ENCODE measurements at regions not wholly inside any gene's neighbourhood (a gene's known extent, or its start where the extent isn't known, plus 50 kb on each side); places are given as distances from the start of the nearest gene placed in this dataset.

- H3K27me3 ChIP-seq (ENCODE audit: control insufficient read depth, insufficient read depth, low read length), result peaks cover 3% of the 10 kb centered on the region; the same call in 1 of the 2 replicates
- H4K5ac ChIP-seq (ENCODE audit: low read depth, low read length), result no peak overlapping the region
- no peaks in the 10 kb centered on the region for H3K79me1 ChIP-seq (ENCODE audit: low read depth in 1 of 2, low read length in 2 of 2)
- ChIA-PET POLR2A (ENCODE audit: unreplicated experiment) (no interaction called here), CTCF (no interaction called here)
- WGBS, 2 experiments (ENCODE audit: extremely low coverage in 2 of 2, insufficient read length in 1 of 2), result 80% methylated on average over 1 of the region's 4 CpGs; no CpG with 5 or more reads in 1 of the 2 experiments
- no peak overlapping the region for H4K91ac ChIP-seq (ENCODE audit: insufficient read depth, low read depth, low read length)
- H3K23ac ChIP-seq (ENCODE audit: low read depth, low read length), result no peak overlapping the region
- H2BK120ac ChIP-seq (ENCODE audit: low read depth, low read length), result no peak overlapping the region
- intact Hi-C loops (cut with micrococcal nuclease), result no loop called here
- no peak overlapping the region for H3K9ac ChIP-seq (ENCODE audit: low read depth, low read length)
- no peak overlapping the region for H2BK5ac ChIP-seq (ENCODE audit: low read depth, low read length, poor library complexity, severe bottlenecking)
- H3K56ac ChIP-seq (ENCODE audit: extremely low read depth, insufficient read depth, low read length), result no peak overlapping the region
- H3K4me2 ChIP-seq (ENCODE audit: low read depth, low read length), result no peak overlapping the region
- no peak overlapping the region for H3K14ac ChIP-seq (replicated peaks; ENCODE audit: low read depth, low read length)
- no peak overlapping the region for H2AK5ac ChIP-seq (ENCODE audit: low read depth, low read length)
- no peak overlapping the region for H3K27ac ChIP-seq (ENCODE audit: insufficient read depth, low read length)
- H3K9me3 ChIP-seq (ENCODE audit: control insufficient read depth, insufficient read depth, low read length), result no peaks in the 10 kb centered on the region
- H3K4me3 ChIP-seq (ENCODE audit: insufficient read depth, low read depth, low read length), result no peak overlapping the region
- H3K36me3 ChIP-seq (ENCODE audit: control insufficient read depth, insufficient read depth, low read length), result no peaks in the 10 kb centered on the region
- no peak overlapping the region for H3K18ac ChIP-seq (ENCODE audit: low read depth, low read length)
- no peak overlapping the region for H2AK9ac ChIP-seq (replicated peaks; ENCODE audit: low read depth, low read length, poor library complexity)
- no peak overlapping the region for H2AFZ ChIP-seq (replicated peaks; ENCODE audit: low read length, poor library complexity)
- H2BK20ac ChIP-seq (ENCODE audit: low read depth, low read length), result no peak overlapping the region
- DNase-seq, result no peak
- H3K9me1 ChIP-seq (ENCODE audit: insufficient read depth, low read length), result no peaks in the 10 kb centered on the region
- H4K20me1 ChIP-seq (ENCODE audit: insufficient read depth, low read length), result no peaks in the 10 kb centered on the region
- in situ Hi-C loops (cut with MboI; ENCODE audit: low sequenced_read_pairs), result no loop called here
- no peak overlapping the region for H3K4ac ChIP-seq (ENCODE audit: low read depth, low read length)
- TF ChIP-seq POLR2A (IDR thresholded peaks at IDR 0.05; ENCODE audit: low read depth, low read length), result no peak
- no peak for TF ChIP-seq CHD1 (IDR thresholded peaks at IDR 0.05; ENCODE audit: low read depth, low read length)
- TF ChIP-seq RAD21 (IDR thresholded peaks at IDR 0.05; ENCODE audit: low read length), result no peak
- TF ChIP-seq MAZ (IDR thresholded peaks at IDR 0.05; ENCODE audit: borderline replicate concordance, low read depth, low read length), result no peak
- no peak for TF ChIP-seq RCOR1 (IDR thresholded peaks at IDR 0.05; ENCODE audit: insufficient replicate concordance, low read length)
- no peak for TF ChIP-seq FOS (IDR thresholded peaks at IDR 0.05; ENCODE audit: low read depth, low read length)
- TF ChIP-seq NFE2L2 (IDR thresholded peaks at IDR 0.05; ENCODE audit: low read depth, low read length), result no peak
- TF ChIP-seq MXI1 (IDR thresholded peaks at IDR 0.05; ENCODE audit: borderline replicate concordance, low read depth, low read length), result no peak
- no peak for TF ChIP-seq BHLHE40 (IDR thresholded peaks at IDR 0.05; ENCODE audit: low read depth, low read length)
- no peak for TF ChIP-seq SMC3 (IDR thresholded peaks at IDR 0.05; ENCODE audit: low read depth, low read length)
- no peak for TF ChIP-seq USF2 (IDR thresholded peaks at IDR 0.05; ENCODE audit: low read depth, low read length)
- dilution Hi-C loops (cut with HindIII; ENCODE audit: low sequenced_read_pairs, unreplicated experiment), result no loop called here
- no TSS peak for BruUV-seq (replicated peaks)
- no peaks in the 10 kb centered on the region for H3K4me1 ChIP-seq (ENCODE audit: control insufficient read depth, insufficient read depth, low read length)
- H4K8ac ChIP-seq (ENCODE audit: low read depth in 2 of 2, low read length in 2 of 2), result no peak overlapping the region
- no peak for ATAC-seq (ENCODE audit: low read depth)
- no peak overlapping the region for H2BK15ac ChIP-seq (ENCODE audit: low read depth, low read length)
These were observed 145.4 kb upstream of the EGFLAM start for GRCh38 chr5:38112938-38113337.
